HG03565 (cell line): ENCODE measurements at regions not wholly inside any gene's neighbourhood (a gene's known extent, or its start where the extent isn't known, plus 50 kb on each side); places are given as distances from the start of the nearest gene placed in this dataset.

Experiments used
- ATAC-seq: cut with Tn5 transposase; IDR thresholded peaks from one replicate; pipeline ENCODE4 v1.9.1; 2021; ENCODE audit warnings: mild to moderate bottlenecking, moderate library complexity; ENCODE audit not compliant: unreplicated experiment

DNA sequence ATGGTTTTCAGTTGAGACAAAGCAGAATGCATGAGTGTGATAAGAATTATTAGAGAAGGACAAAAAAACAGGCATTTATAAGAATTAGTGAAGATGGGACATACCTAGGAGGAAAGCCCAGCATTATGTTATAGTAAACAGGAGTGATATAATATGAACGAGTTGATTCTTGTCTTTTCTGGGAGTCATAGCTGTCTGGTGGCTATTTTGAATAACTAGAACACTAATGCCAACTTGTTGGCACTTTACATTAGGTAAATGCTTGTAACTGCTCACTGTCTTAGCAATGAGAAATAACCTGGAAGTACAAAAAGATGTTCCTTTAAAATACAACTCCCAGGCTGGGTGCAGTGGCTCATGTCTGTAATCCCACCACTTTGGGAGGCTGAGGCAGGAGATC, 540.8 kb upstream of the SPHKAP start:
- ATAC-seq, result no peak

DNA sequence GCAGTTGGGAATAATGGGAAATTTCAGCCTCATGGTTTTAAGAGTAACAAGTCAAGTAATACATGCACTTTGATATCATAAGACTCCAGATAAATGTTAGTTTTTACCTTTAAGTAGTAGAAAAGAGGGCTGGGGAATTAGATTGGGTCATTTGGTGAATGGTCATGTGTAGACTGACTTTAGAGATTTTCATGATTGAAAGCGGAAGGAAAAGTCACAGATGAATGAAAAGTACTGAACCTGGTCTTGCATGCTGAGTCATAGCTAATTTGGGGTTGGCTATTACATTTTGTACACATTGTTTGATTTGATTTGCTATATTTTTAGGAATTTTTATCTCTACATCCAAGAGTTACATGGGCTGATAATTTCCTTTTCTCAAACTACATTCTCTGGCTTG, 539.4 kb upstream of the SPHKAP start:
- no peak for ATAC-seq

DNA sequence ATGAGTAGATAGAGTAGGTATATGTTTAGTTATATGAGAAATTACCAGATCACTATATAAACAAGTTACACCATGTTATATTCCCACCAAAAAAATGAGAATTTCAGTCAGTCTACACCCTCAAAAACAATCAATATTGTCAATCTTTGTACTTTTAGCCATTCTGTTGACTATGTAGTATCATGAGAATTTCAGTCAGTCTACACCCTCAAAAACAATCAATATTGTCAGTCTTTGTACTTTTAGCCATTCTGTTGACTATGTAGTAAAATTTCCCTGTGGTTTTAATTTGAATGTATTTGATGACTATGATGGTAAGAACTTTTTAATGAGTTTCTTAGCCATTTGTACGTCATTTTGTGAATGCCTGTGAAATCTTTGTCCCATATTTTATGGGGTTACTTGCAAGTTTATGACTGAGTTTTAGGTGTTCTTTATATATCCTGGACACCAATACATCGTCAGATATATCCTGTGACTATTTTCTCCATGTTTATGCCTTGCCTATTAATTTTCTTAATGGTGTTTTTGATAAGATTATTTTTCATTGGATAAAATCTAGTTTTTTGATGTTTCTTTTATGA, 528.4 kb upstream of the SPHKAP start:
- ATAC-seq, result no peak

DNA sequence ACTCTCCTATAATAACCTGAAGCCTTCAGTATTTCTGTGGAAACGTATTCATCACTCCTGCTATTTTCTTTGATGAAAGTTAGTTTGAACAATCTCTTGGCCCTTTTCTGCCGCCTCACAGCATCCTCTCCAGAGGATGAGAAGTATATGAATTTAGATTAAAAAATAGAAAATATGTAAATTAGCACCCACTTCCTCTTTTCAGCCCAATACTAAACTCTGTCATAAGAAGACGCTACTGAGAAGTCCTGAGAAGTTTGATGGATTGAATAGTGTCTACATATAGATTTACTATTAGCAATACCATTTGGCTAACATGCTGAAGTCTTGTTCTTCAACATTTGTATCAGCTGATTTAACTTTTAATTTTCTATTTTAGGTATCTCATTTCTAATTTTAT, 526.4 kb upstream of the SPHKAP start:
- no peak for ATAC-seq

DNA sequence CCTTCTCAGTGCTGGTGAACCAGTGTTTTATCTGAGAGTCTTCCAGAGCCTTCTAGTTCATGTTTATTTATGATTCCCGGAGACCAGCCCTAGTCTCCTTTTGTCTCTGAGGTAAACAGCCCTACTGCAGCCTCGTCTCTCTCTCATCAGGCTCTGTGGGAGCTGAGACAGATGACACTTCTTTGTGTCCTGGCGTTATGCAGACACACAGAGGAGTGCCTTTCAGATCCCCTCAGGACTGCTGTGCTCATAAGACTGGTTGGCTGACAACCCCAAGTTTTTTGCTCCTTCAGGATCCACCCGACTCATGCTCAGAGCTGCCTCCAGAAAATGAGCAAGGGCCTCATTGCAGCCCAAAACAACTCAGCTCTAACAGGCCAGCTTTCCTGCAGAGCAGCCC, 523.8 kb upstream of the SPHKAP start:
- no peak for ATAC-seq

DNA sequence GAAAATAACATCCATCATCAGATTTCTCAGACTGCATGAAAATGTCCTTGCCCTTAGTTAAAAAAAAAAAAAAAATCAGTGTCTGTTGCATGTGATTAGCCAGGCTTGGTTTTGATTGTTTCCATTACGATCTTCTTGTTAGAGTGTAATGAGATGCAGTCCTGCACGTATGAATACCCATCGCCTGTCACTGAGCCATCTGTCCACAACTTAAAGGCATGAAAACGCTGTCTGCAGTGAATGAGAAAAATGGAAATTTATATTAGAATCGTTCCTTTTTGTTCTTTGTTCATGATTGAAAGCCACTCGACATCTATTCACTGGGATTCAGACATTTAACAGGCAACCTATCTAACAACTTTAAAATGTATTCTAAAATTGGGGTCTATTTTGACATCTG, 521.7 kb upstream of the SPHKAP start:
- ATAC-seq, result no peak

DNA sequence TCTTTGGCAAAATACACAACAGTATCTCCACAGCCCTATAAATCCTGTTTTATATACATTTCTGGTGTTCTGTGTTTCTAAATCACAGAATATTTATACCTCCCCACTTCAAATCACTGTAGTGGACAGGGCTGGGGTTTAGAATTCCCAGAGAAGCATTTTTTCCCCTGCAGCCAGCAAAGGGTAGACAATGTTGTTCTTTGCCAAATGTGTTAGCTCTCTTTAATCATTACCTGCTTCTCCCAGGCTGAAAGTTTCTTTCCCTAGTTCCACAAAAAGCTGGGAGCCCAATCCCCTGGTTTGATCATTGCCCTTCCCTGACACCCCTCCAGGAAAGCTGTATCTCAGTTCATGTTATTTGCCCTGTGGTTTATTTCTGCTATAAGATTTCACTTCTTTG, 520.0 kb upstream of the SPHKAP start:
- ATAC-seq, result no peak

DNA sequence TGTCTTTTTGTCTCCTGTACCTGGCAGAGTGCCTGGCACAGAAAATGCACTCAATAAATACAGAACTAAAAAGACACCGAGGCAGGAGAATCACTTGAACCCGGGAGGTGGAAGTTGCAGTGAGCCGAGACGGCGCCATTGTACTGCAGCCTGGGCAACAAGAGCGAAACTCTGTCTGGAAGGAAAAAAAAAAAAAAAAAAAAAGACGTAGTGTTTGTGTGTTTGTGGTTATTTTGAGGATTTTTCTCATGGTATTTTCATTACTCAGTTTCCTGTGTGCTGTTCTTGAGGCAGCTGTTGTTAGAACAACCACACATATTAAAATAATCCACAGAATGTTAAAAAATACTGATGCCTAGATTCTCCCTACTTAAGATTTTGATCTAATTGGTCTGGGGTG, 519.2 kb upstream of the SPHKAP start:
- ATAC-seq, result no peak

DNA sequence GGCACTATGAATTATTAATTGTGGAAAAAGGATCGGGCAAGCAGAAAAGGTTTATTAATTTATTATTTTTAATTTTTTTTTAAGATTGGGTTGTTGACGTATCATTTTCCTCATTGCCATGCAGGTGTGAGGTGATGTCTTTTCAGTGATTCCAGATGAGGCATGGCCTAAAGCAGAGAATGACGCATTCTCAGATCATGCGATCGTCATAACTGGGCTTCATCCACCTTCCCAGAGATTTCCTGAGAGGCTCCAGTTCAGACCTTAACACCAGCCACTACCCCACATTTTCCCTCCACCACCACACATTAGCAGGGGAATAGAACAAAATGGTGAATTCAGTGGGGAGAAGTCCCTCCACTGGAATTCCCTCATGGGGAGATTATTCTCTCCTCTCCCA, 518.4 kb upstream of the SPHKAP start:
- no peak for ATAC-seq

DNA sequence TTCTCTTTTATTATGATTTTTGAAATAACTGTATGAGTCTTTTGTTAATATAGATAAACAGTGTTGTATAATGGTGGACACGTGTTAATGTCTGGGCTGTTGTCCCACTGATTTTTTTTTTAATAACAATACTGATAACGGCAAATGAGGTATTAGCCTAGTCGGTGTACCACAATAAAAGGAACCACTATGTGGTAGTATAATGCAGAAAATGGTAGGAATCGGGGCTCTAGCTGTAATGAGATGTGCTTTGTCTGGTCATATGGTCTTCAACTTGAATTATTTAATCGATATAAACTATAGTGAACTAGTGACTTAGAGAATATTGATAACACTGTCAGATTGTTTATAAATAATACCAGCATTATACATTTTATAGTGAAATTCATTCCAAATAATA, 517.9 kb upstream of the SPHKAP start:
- no peak for ATAC-seq

DNA sequence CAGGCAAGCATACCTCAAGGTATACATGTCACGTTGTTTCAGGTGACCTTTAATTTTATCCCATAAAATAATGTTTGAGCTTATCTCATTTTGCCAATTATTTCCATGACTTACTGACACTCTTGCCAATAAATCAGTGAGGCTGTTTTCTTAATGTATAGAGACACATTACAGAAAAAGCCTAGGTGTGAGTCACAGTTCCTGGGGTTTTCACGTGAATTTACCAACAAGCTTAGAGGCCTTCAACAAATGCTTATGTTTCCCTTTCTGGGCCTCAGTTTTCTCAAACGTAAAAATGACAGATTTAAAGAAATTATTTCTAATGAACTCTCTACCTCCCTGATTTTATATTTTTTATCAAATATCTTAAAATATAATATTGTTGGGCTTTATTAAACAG, 517.5 kb upstream of the SPHKAP start:
- ATAC-seq, result no peak

DNA sequence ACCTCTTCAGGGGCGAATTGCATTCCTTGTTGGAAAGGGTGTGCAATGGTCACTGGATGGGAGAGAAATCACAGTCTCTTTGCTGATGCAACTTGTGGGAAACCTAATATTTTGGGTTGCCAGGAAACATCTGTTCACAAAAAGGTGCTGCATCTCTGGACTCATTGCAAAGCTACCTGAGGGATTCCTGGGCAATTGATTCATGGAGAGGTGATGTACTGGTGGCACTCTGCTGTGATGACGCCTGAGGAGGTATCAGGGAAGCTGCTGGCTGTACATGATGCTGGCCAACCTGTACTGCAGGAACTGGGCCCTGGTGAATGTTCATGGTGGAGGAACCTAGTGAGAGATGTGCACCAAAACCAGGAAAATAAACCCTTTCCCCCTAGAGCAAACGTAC, 516.0 kb upstream of the SPHKAP start:
- ATAC-seq, result no peak

DNA sequence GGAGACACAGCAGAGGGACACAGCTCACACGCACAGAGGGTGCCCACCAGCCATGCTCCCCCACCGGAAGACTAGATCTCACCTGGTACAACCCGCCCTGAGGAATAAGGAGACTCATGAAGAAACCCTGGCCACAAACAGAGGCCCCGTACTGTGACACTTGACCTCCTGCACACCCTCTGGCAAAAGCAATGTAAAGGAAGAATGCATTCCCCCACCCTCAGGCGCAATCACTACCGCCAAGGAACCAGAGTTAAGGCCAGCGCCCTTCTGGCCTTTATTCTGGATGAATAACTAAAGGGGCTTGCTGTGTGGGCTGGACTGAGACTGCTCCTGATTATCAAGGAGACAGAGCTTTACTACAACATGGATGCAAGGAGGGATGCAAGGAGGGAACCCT, 509.2 kb upstream of the SPHKAP start:
- no peak for ATAC-seq

DNA sequence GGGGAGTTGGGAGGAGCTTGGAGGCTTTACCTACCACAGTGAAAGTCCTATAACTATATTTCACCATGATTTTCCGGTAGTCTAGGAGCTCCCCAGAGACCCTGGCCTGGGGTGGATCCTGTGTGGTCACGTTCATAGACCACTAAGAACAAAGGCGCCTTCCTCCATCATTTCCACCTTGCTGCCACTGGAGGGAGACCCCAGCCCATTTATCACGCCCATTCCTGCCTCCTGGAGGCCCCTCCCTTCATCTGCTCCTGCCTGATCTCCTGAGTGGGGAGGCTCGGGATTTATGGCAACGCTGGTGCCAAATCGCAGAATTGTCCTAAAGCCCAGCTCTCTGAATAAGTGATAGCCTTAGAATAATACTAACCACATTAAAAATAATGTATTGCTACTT, 507.6 kb upstream of the SPHKAP start:
- no peak for ATAC-seq

DNA sequence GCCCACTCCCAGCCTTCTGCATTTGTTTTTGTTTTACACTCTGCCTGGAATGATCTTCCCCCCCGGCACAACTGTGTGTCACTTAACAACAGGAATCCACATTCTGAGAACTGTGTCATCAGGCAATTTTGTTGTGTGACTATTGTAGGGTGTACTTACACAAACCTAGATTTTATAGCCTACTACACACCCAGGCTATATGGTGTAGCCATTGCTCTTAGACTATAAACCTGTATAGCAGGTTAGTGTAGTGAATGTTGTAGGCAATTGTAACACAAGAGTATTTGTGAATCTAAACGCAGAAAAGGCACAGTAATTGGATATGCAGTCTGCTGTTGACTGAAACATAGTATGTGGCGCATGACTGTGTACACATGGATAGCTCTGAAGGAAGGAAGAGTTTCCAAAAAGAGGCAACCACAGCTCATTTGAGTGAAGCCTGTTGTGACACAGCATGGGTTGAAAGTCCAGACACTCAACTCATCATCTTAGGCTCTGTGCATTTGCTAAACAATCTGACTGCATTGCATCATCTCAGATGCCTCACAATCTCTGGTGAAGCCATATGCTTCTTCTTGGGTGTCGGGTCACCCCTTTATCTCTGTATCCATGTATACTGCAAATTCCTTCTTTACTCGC, 506.6 kb upstream of the SPHKAP start:
- ATAC-seq, result no peak

DNA sequence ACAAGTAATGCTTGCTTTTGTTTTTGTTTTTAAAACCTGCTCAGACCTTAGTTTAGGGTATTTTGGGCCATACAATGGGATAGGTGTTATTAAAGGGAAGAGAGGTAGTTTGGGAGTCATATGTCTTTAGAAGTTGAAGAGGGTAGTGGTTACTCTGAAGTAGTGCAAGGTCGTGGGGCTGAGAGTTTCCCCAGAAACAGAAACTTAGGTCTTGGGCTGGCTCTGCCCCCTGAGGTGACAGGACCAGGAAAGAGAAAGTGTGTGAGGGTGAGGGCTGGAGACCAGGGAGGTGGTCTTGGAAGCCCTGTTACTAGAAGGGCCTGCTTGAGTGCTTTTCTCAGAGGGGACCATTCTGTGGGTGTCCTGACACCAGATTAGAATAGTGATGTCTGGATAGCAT, 500.5 kb upstream of the SPHKAP start:
- no peak for ATAC-seq

DNA sequence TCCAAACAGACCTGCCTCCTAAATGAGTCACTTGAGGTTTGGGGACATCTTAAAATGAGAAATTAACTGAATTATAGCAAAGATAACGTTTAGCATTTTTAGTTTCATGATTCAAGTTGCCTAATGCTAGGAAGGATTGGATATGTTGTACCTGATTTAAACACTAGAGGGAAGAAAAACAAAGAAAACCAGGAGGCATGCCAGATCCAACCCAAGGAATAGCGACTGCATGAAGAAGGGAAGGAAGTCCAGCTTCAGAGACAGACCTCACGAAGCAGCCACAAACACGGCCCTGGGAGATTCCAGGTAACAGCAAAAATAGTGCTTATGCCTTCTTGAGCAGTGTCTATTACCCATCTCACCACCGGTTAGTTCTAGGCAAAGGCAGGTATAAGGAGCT, 499.9 kb upstream of the SPHKAP start:
- ATAC-seq, result no peak

DNA sequence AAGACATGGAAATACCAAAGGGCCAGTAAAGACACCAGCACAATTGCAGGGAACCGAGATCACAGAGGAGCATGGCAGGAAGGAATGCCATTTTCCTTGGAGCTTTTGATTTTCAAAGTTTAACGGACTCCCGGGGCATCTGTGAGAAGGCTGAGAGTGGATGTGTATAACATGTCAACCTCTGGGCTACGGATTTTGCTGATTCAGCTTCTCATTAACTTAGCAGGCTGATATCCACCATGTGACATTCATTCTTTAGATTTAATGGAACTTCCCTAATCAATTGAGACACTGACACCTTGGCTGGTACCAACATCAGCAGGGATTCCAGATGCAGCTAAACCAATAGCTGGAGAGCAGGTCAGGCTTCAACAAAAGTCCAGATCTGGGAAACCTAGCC, 496.6 kb upstream of the SPHKAP start:
- ATAC-seq, result no peak

DNA sequence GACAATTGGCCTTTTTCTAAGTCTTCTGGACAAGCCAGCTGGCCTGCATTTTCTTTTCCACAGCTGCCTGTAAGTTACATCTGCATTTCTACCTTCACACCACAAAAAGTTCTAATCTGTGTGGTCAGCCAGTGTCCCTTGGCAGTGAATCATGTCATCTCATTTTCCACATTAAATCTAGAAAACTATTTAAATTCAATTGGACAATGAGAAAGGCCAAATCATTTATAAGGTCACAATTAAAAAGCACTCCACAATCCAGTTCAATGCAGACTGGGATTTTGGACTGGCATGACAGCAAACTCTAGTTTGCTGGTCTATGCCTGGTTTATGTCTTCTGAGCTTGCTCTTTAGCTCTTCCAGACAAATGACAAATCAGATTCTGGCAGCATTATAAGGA, 494.2 kb upstream of the SPHKAP start:
- no peak for ATAC-seq

DNA sequence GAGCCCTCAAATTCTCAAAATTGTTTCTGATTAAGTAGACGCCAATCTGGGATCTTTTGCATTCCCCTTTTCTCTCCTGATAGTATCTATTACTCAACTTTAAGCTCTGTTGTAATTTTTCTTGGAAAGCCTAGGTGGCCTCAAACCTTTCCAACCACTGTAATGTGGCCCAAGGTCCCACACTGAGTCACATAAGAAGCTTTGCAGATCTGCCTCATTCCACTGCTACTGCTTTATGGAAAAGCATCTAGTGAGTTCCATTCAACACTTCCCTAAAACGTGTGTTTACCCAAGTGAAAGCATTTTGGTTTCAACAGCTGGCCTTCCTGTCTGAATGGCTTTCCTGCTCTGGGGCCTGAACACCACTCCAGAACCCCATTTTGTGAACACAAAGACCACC, 493.6 kb upstream of the SPHKAP start:
- ATAC-seq, result no peak

DNA sequence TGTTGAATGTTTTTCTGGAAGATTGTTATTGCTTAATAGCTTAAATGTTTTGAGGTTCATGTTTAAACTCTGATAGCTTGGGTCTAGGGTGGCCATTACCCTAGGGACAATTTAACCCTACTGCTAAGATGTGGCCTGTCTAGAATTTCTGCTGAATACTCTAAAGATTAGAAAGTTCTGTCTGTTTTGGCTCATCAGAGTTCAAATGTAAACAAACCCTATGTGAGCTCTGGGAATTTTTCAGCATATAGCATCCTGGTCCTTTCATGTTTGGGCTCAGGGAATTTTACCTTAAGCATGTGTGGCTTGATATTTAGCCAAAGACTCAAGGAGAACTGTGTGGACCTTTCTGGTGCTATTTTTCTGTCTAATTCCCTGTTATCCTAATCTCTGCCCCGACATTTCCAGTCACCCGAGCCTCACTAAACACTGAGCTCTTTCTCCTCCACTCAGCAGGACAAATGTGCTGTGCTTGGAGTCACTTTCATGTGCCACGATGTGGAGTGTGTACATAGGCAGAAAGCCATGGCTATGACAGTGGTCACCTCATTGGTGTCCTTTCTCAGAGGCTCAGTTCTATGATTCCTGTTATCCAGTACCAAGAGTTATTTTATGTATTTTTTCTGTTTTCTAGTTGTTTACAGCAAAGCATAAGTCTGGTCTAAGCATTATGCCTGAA, 492.5 kb upstream of the SPHKAP start:
- no peak for ATAC-seq

DNA sequence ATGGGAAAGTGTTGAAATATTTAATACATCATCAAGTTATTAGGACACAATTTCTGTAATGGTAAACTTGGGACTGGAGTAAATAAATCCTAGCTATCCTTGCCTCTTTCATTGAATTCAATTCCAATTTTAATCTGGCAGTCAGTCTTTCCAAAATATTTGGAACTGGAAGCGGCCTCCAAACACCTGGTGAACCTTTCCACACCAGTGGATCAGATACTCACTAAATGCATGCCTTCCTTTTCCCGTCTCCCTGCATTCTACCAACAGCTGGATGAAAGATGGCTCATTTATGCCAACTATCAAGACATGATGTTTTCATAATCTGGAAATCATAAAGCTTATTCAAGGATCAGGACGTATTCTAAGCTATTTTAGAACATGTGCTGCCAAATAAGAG, 488.2 kb upstream of the SPHKAP start:
- no peak for ATAC-seq

DNA sequence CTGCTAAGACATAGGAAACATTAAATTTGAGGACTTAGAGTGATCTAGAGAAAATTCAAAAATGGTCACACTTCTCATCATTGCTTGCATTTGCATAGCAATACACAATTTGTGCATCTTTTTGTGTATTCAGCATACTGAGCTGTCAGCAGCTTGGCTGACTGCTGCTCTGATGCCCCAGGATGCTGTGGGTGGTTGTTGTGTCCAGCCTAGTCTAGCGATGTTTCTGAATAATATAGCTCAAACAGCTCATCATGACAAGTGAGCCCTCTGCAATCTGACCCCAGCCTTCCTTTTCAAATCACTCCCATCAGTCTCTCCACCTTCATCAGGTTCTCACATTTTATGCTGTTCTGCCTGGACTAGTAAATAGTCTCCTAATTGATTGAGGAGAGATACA, 483.7 kb upstream of the SPHKAP start:
- no peak for ATAC-seq
